ENCODE measurements at regions not wholly inside any gene's neighbourhood (a gene's known extent, or its start where the extent isn't known, plus 50 kb on each side); places are given as distances from the start of the nearest gene placed in this dataset.
"Not testable (repeated sequence)": the region's sequence is repeated elsewhere in the genome, so short reads cannot be mapped to it uniquely, and the experiment has no call there.

- ATAC-seq (ENCODE audit: poor library complexity) (no peak), DNase-seq (no peak)
- intact Hi-C loops (cut with DNase I) = no loop called here
Measured at GRCh38 chr3:95751509-95751908, 1062.9 kb upstream of the EPHA6 start.

DNA sequence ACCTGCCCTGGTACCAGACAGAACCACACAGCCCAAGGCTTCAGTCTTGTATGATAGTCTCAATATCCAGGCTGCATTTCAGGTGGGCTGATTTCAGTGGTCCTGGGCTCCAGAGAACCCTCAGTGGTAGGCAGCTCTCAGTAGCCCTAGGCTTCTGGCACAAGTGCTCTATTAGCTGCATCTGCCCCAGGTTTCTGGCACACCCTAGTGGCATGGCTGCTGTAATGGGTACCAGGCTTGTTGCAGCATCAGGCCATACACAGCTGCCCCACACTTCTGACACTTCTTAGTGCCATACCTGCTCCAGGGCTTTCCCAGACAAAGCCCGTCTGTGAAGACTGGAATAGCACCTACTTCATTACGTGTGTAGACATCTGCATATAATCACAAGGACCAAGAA lies 1062.2 kb upstream of the EPHA6 start:
- no peak for DNase-seq
- no peak for ATAC-seq (ENCODE audit: poor library complexity)
- intact Hi-C loops (cut with DNase I) = no loop called here

- intact Hi-C loops (cut with DNase I) = no loop called here
- DNase-seq (no peak), ATAC-seq (ENCODE audit: poor library complexity) (no peak)
Measured at GRCh38 chr3:95758707-95759106, 1055.7 kb upstream of the EPHA6 start.

GRCh38 chr3:95759614-95760301 lies 1054.6 kb upstream of the EPHA6 start:
- ATAC-seq (ENCODE audit: poor library complexity) (no peak), DNase-seq (no peak)
- intact Hi-C loops (cut with DNase I) = no loop called here

DNA sequence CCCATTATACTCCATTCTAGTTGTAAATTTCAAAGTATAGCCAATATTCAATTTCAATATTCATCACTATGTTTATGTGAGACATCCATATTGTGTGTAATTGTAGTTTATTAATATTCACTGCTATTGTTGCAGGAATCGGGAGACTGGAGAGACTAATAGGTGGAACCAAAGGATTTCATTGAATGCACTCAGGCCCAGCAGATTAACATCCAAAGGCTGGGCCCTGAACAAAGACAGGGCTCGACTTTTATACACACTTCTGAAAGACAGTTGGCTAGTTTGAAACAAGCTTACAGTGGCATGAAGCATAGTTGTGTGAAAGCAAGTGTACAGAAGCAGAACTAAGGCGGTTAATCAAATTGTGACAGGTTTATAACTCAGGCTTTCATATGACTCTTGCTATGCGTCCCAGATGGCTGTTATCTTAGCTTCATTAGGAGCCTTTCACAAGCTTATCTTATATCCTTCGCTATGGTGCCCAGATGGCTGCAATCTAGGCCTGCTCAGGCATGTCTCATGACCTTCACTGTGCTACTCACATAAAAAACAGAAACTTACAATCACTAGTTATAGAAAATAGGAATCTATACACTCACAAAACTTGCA lies 1038.8 kb upstream of the EPHA6 start:
- DNase-seq (no peak), ATAC-seq (ENCODE audit: poor library complexity) (no peak)
- intact Hi-C loops (cut with DNase I) = no loop called here

DNA sequence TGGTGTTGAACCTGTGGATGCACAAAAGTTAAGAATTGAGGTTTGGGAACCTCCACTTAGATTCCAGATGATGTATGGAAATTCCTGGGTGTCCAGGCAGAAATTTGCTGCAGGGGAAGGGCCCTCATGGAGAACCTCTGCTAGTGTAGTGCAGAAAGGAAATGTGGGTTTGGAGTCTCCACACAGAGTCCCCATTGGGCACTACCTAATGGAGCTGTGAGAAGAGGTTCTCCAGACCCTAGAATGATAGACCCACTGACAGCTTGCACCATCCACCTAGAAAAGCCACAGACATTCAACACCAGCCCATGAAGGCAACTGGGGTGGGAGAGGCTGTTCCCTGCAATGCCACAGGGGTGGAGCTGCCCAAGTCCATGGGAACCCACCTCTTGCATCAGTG lies 1032.8 kb upstream of the EPHA6 start:
- ATAC-seq (ENCODE audit: poor library complexity) (no peak), DNase-seq (no peak)
- intact Hi-C loops (cut with DNase I) = no loop called here

DNA sequence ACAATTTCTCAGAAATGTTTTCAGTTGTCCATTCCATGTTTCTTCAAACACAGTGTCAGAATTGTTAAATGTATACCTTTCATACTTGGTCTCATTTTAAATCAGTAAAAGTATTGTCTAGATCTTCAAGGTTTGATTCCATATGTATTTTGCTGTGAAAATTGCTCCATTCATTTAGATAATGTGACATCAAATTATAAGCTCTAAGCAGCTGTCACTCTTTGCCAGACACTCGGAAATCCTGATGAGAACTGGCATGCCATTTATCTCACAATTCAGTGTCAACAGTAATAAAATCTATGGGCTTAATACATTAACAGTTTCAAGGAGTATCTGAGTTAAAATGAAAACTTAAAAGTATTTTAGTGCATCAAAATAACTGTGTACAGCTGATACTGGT lies 1025.3 kb upstream of the EPHA6 start:
- ATAC-seq (ENCODE audit: poor library complexity) (no peak), DNase-seq (no peak)
- intact Hi-C loops (cut with DNase I) = no loop called here

DNA sequence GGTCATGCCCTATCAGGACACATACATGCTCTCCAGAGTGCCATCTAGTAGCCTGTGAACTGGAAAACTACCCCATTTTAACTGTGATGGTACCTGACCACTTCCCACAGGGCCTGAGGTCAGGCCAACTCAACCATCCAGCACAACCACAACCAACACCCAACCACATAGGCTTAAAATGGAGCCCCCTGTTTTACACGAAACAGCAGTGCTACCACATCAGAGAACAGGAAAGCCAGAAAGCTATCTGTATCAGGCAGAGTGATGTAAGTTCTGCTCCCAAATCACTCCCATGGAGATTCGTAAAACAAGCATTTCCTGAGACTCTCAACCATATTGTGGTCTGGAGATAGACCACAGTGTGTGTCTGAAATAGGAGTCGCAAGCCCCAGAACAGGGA lies 1017.3 kb upstream of the EPHA6 start:
- ATAC-seq (ENCODE audit: poor library complexity) (no peak), DNase-seq (no peak)
- intact Hi-C loops (cut with DNase I) = no loop called here

- DNase-seq (no peak), ATAC-seq (ENCODE audit: poor library complexity) (no peak)
- intact Hi-C loops (cut with DNase I) = no loop called here
Measured at GRCh38 chr3:95798628-95799027, 1015.8 kb upstream of the EPHA6 start.

DNA sequence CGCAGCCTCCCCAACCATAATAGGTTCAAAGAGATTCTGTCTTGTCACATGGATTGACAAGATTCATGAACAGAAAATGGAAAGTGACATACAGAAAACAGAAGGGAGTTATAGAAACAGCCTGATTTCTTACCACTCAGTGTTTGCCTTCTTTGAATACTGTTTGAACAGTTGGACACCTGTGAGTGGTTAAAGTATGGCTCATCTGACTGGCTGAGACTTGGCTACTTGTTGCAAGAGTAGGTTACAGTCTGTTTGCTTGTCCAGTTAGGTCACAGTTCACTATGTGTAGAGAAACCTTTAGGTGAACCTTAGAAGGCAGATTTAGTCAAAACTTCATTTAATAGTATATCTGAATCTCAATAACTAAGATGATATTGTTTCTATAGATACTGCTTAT lies 1003.9 kb upstream of the EPHA6 start:
- ATAC-seq (ENCODE audit: poor library complexity) (no peak), DNase-seq (no peak)
- intact Hi-C loops (cut with DNase I) = no loop called here

DNA sequence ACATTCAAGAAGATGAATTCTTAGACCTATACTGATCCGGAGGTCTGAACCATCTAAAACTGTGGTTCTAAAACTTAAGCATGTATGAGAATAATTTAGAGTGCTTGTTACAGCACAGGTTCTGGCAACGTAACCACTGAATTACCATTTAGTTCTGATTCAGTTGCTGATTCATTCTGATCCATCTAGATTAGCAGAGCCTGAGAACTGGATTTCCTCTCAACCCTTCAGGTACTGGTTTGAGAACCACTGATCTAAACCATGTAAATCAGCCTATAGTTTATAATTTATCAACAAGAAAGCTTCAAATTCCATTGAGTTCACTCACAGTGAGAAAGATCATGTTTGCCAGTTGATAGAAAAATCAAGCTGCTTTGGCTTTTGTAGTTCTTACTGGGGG lies 1001.1 kb upstream of the EPHA6 start:
- ATAC-seq (ENCODE audit: poor library complexity) = no peak
- no peak for DNase-seq
- intact Hi-C loops (cut with DNase I) = no loop called here

- DNase-seq (no peak), ATAC-seq (ENCODE audit: poor library complexity) (no peak)
- intact Hi-C loops (cut with DNase I) = no loop called here
Measured at GRCh38 chr3:95815828-95816227, 998.6 kb upstream of the EPHA6 start.

DNA sequence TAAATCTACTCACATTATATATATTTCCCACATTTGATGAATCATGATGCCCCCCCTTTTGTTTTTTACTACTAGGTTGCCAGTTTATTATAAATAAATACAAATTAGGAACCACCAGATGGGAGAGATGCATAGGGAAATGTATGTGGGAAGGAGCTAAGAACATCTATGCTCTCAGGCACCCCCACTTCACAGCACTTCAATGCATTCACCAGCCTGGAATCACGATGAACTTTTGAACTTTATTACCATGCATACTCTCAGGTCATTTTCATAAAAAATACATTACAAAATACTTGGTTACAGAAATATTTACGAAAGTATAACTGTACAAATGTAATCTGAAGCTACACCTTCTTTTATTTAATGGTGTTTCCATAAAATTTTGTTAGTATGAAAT lies 988.0 kb upstream of the EPHA6 start:
- ATAC-seq (ENCODE audit: poor library complexity) = no peak
- intact Hi-C loops (cut with DNase I) = no loop called here

DNA sequence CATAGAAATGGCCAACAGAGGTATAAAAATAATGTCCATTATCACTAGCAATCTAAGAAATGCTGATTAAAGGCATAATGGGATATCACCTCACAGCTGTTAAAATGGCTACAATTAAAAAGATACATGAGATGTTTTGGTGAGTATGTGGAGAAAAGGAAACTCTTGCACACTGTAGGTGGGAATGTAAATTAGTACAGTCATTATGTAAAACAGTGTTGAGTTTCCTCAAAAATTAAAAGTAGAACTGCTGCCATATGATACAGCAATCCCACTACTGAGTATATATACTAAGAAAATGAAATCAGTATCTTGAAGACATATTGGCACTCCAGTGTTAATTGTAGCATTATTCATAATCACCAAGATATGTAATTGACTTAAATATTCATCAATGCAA lies 982.2 kb upstream of the EPHA6 start:
- intact Hi-C loops (cut with DNase I) = no loop called here
- ATAC-seq (ENCODE audit: poor library complexity) = no peak
- DNase-seq = no peak

More for the DNA sequence above, 988.0 kb upstream of the EPHA6 start:
- no peak for DNase-seq

DNA sequence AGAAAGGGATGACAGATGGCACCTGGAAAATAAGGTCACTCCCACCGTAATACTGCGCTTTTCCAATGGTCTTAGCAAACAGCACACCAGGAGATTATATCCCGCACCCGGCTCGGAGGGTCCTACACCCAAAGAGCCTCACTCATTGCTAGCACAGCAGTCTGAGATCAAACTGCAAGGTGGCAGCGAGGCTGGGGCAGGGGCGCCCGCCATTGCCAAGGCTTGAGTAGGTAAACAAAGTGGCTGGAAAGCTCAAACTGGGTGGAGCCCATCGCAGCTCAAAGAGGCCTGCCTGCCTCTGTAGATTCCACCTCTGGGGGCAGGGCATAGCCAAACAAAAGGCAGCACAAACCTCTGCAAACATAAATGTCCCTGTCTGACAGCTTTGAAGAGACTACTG lies 953.8 kb upstream of the EPHA6 start:
- ATAC-seq (ENCODE audit: poor library complexity); DNase-seq; intact Hi-C loops (cut with DNase I): not testable (repeated sequence)

DNA sequence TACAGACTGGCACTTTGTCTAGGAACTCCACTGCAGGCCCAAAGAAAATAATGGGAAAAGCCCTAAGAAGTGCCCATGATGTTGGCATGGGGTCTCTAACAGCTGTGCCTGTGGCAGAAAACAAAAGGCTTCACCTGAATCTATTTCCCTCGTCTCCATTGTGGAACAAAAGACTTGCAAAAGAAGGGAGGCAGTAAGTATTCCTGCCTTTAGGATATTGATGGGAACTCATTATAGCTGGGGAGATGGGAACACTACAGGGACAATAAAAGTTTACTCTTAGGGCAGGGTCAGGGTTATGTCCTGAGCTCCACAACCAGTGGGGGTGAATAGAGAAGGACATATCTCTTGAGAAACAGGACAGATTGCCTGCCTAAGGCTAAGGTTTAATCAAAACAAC lies 930.6 kb upstream of the EPHA6 start:
- DNase-seq (no peak), ATAC-seq (ENCODE audit: poor library complexity) (no peak)
- intact Hi-C loops (cut with DNase I) = no loop called here

GRCh38 chr3:95886616-95887015 lies 927.8 kb upstream of the EPHA6 start:
- intact Hi-C loops (cut with DNase I) = no loop called here
- DNase-seq (no peak), ATAC-seq (ENCODE audit: poor library complexity) (no peak)

- DNase-seq (no peak), ATAC-seq (ENCODE audit: poor library complexity) (no peak)
- intact Hi-C loops (cut with DNase I) = no loop called here
Measured at GRCh38 chr3:95887114-95887513, 927.3 kb upstream of the EPHA6 start.

GRCh38 chr3:95894820-95895219 lies 919.6 kb upstream of the EPHA6 start:
- intact Hi-C loops (cut with DNase I) = no loop called here
- DNase-seq = no peak
- ATAC-seq (ENCODE audit: poor library complexity) = no peak

- intact Hi-C loops (cut with DNase I) = no loop called here
- ATAC-seq (ENCODE audit: poor library complexity) (no peak), DNase-seq (no peak)
Measured at GRCh38 chr3:95899494-95899893, 914.9 kb upstream of the EPHA6 start.

DNA sequence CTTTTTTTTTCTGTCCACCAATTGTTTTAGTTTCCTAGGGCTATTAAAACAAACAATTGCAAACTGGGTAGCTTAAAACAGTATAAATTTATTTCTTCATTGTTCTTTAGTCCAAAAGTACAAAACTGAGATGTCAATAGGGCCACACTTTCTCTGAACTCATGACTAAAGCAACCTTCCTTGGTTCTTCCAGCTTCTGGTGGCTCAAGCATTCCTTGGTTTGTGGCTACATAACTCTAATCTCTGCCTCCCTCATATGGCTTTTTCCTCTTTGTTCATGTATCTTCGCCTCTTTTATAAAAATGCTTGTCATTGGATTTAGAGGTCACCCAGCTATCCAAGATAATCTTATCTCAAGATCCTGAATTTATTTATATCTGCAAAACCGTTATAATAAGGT lies 914.5 kb upstream of the EPHA6 start:
- no peak for DNase-seq
- no peak for ATAC-seq (ENCODE audit: poor library complexity)
- intact Hi-C loops (cut with DNase I) = no loop called here
